ENCODE measurements at regions not wholly inside any gene's neighbourhood (a gene's known extent, or its start where the extent isn't known, plus 50 kb on each side); places are given as distances from the start of the nearest gene placed in this dataset.

DNA sequence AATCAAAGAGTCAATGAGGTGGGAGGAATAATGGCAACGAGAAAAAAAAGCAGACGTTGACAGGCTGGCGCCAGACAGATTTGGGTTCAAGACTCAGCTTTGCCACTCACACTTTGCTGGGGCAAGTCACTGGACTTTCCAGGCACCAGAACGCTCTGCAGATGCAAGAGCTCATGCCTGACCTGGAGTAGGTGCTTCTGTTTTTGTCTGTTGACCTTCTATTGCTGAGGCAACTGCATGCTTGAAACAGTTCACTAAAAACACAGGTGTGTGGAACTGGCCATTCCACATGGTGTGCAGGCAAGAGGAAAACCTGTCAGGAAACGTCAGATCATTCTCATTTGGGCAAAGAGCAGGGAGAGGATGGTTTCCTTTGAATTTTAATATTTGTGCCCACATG, 161.2 kb upstream of the SMIM23 start:
- no peak overlapping the region for H3K4me3 ChIP-seq (ENCODE audit: low read length)
- H3K27ac ChIP-seq (ENCODE audit: low read depth in 1 of 2, low read length in 2 of 2), result no peak overlapping the region
- ATAC-seq (ENCODE audit: poor library complexity) (no peak), DNase-seq (no peak)
- intact Hi-C loops (cut with DNase I, micrococcal nuclease), result no loop called here
- TF ChIP-seq, protein P1, sequence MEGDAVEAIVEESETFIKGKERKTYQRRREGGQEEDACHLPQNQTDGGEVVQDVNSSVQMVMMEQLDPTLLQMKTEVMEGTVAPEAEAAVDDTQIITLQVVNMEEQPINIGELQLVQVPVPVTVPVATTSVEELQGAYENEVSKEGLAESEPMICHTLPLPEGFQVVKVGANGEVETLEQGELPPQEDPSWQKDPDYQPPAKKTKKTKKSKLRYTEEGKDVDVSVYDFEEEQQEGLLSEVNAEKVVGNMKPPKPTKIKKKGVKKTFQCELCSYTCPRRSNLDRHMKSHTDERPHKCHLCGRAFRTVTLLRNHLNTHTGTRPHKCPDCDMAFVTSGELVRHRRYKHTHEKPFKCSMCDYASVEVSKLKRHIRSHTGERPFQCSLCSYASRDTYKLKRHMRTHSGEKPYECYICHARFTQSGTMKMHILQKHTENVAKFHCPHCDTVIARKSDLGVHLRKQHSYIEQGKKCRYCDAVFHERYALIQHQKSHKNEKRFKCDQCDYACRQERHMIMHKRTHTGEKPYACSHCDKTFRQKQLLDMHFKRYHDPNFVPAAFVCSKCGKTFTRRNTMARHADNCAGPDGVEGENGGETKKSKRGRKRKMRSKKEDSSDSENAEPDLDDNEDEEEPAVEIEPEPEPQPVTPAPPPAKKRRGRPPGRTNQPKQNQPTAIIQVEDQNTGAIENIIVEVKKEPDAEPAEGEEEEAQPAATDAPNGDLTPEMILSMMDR (IDR thresholded peaks at IDR 0.05), result no peak
- no peak overlapping the region for H3K27ac Mint-ChIP-seq
- H3K36me3 ChIP-seq (ENCODE audit: insufficient read depth, low read length), result no peaks in the 10 kb centered on the region
- POLR2A ChIA-PET, result interaction anchor here (0.6 kb wide), 1 partner anchor 1304 kb away, joined by 3 read pairs; no protein-coding TSS in a partner anchor
- no peaks in the 10 kb centered on the region for H3K36me3 Mint-ChIP-seq (ENCODE audit: low read depth)
- no peaks in the 10 kb centered on the region for H3K4me1 ChIP-seq (ENCODE audit: insufficient read depth, low read length)
- peaks cover 0 to 9% of the 10 kb centered on the region in 2 experiments for H3K9me3 ChIP-seq (ENCODE audit: control insufficient read depth in 1 of 2, insufficient read depth in 1 of 2, low read length in 2 of 2)
- no peaks in the 10 kb centered on the region for H3K4me1 Mint-ChIP-seq (ENCODE audit: low read depth)
- no peaks in the 10 kb centered on the region for H3K9me3 Mint-ChIP-seq
- no peak overlapping the region for H3K4me3 Mint-ChIP-seq
- CTCF ChIA-PET, result no interaction called here
- no peaks in the 10 kb centered on the region for H3K27me3 ChIP-seq (ENCODE audit: control insufficient read depth in 1 of 2, insufficient read depth in 2 of 2, low read length in 2 of 2)
- peaks cover 23% of the 10 kb centered on the region for H3K27me3 Mint-ChIP-seq

DNA sequence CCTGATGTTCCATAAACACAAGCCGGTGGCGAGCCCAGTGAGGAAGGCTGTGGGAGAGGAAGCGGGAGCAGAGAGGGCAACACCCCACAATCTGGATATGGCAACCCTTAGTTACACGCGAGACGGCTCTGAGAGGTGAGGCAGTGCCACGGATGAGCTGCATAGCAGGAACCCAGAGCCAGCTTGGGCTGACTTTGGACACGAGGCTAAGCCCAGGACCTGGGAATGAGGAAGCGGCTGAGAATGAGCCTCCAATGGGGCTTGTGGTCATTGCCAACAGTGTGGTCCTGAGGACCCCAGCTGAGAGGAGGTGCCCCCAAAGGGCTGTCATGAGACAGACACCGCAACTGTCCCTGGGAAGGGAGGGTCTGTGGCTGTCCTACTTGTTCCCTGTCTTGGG, 160.0 kb upstream of the SMIM23 start:
- peaks cover 0 to 2% of the 10 kb centered on the region in 2 experiments for H3K27me3 ChIP-seq (ENCODE audit: control insufficient read depth in 1 of 2, insufficient read depth in 2 of 2, low read length in 2 of 2)
- Mint-ChIP-seq H3K4me1 (ENCODE audit: low read depth) (no peaks in the 10 kb centered on the region), H3K36me3 (ENCODE audit: low read depth) (no peaks in the 10 kb centered on the region), H3K27ac (no peak overlapping the region), H3K9me3 (no peaks in the 10 kb centered on the region), H3K4me3 (no peak overlapping the region), H3K27me3 (peaks cover 25% of the 10 kb centered on the region)
- H3K4me1 ChIP-seq (ENCODE audit: insufficient read depth, low read length), result no peaks in the 10 kb centered on the region
- no peak for DNase-seq
- no peak overlapping the region for H3K4me3 ChIP-seq (ENCODE audit: low read length)
- CTCF ChIA-PET, result no interaction called here
- TF ChIP-seq, protein P1 (IDR thresholded peaks at IDR 0.05), result no peak
- peaks cover 0 to 14% of the 10 kb centered on the region in 2 experiments for H3K9me3 ChIP-seq (ENCODE audit: control insufficient read depth in 1 of 2, insufficient read depth in 1 of 2, low read length in 2 of 2)
- H3K36me3 ChIP-seq (ENCODE audit: insufficient read depth, low read length), result no peaks in the 10 kb centered on the region
- no peak overlapping the region for H3K27ac ChIP-seq (ENCODE audit: low read depth in 1 of 2, low read length in 2 of 2)
- POLR2A ChIA-PET, result no interaction called here
- no peak for ATAC-seq (ENCODE audit: poor library complexity)
- intact Hi-C loops (cut with DNase I, micrococcal nuclease), result no loop called here

DNA sequence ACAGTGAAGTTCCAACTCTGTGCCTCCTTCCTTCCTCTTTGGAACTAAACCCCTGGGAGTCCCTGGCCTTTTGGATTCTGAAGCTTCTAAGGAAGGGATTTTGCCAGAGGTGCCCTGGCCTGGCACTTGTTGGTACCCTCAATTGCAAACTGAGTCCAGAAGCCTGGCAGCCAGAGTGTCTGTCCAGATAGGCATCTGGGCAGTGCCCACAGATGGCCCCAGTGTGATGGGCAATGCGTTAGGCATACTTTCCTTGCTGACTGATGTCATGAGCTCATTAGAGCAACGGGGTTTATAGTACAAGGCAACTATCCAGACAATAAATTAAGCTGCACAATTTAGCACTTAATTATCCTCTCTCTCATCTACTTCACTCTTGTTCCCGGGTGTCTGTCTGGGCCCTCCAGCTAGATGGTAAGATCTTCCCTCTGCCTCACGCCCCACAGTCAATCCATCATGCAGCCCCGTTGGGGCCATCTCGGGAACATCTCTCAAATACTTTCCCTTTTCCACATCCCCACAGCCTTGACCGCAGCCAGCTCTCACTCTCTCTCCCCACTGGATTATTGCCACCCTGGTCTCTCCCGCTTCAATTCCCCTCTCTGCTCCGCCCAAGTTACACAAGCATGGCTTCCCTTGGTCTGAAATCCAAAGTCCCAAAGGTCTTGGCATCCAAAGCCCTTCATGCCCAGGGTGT, 157.5 kb upstream of the SMIM23 start:
- TF ChIP-seq, protein P1 (IDR thresholded peaks at IDR 0.05), result no peak
- no peak overlapping the region for H3K4me3 ChIP-seq (ENCODE audit: low read length)
- POLR2A ChIA-PET, result no interaction called here
- no peak for DNase-seq
- Mint-ChIP-seq H3K9me3 (no peaks in the 10 kb centered on the region), H3K4me3 (no peak overlapping the region), H3K4me1 (ENCODE audit: low read depth) (no peaks in the 10 kb centered on the region), H3K27me3 (peaks cover 33% of the 10 kb centered on the region), H3K27ac (no peak overlapping the region), H3K36me3 (ENCODE audit: low read depth) (no peaks in the 10 kb centered on the region)
- H3K27ac ChIP-seq (ENCODE audit: low read depth in 1 of 2, low read length in 2 of 2), result no peak overlapping the region
- H3K36me3 ChIP-seq (ENCODE audit: insufficient read depth, low read length), result no peaks in the 10 kb centered on the region
- peaks cover 0 to 2% of the 10 kb centered on the region in 2 experiments for H3K27me3 ChIP-seq (ENCODE audit: control insufficient read depth in 1 of 2, insufficient read depth in 2 of 2, low read length in 2 of 2)
- no peaks in the 10 kb centered on the region for H3K4me1 ChIP-seq (ENCODE audit: insufficient read depth, low read length)
- intact Hi-C loops (cut with DNase I, micrococcal nuclease), result no loop called here
- CTCF ChIA-PET, result no interaction called here
- peaks cover 0 to 14% of the 10 kb centered on the region in 2 experiments for H3K9me3 ChIP-seq (ENCODE audit: control insufficient read depth in 1 of 2, insufficient read depth in 1 of 2, low read length in 2 of 2)
- ATAC-seq (ENCODE audit: poor library complexity), result no peak

Measured in CD4-positive, alpha-beta T cell (primary cell).